K562 (cell line): ENCODE measurements at regions not wholly inside any gene's neighbourhood (a gene's known extent, or its start where the extent isn't known, plus 50 kb on each side); places are given as distances from the start of the nearest gene placed in this dataset.

Source experiments
- ARID3A ChIP-seq: IDR thresholded peaks from 2 replicates; pipeline ENCODE4 v1.6.1; 2012; ENCODE audit warnings: low read depth, low read length, improper control_type of control experiment, borderline replicate concordance
- ARNT ChIP-seq, 2 experiments: fragments of 450-650 bp; IDR thresholded peaks; 2 replicates each; pipeline ENCODE4 v1.6.1; 2016; ENCODE audit warnings: mild to moderate bottlenecking in 1 of 2
- CAMTA2 ChIP-seq: fragments of 250-450 bp; sonication (Bioruptor Pico); conservative IDR thresholded peaks from 2 replicates; pipeline ENCODE4 v1.5.1; 2022
- CTCF ChIP-seq, 3 experiments: IDR thresholded peaks in 2 of 3; conservative IDR thresholded peaks in 1 of 3; 2 replicates each; pipeline ENCODE4 v1.5.1; 2011 to 2012; ENCODE audit warnings: low read length in 3 of 3, mild to moderate bottlenecking in 3 of 3, control low read depth in 2 of 3, improper control_type of control experiment in 1 of 3, inconsistent platforms in 1 of 3, low read depth in 1 of 3, mixed read lengths in 1 of 3, moderate library complexity in 1 of 3; ENCODE audit not compliant: insufficient read depth in 2 of 3
- EGR1 ChIP-seq: fragments of 450-650 bp; conservative IDR thresholded peaks from 2 replicates; pipeline ENCODE4 v1.6.1; 2017; ENCODE audit warnings: mild to moderate bottlenecking
- EZH2 ChIP-seq: IDR thresholded peaks from 2 replicates; pipeline ENCODE4 v1.6.1; 2012; ENCODE audit warnings: low read depth, mild to moderate bottlenecking, inconsistent platforms, low read length, borderline replicate concordance
- MNT ChIP-seq, 2 experiments: fragments of 450-650 bp; conservative IDR thresholded peaks; 2 replicates each; pipeline ENCODE4 v1.6.1; 2017; ENCODE audit warnings: mild to moderate bottlenecking in 2 of 2, moderate library complexity in 2 of 2
- NELFE ChIP-seq: IDR thresholded peaks from 2 replicates; pipeline ENCODE4 v1.6.1; 2011; ENCODE audit warnings: mild to moderate bottlenecking; ENCODE audit not compliant: insufficient read depth, insufficient read length
- SRF ChIP-seq, 2 experiments: fragments of 250-450, 450-650 bp in 1 of 2; sonication (Bioruptor Pico) in 1 of 2; sonication (generic) in 1 of 2; formaldehyde crosslinking; IDR thresholded peaks; 2 replicates each; pipeline versions ENCODE4 v1.5.0 to v1.5.1; 2020 to 2022; ENCODE audit warnings: mild to moderate bottlenecking in 1 of 2, missing genetic modification reagents in 1 of 2
- TARDBP ChIP-seq: fragments of 450-650 bp; IDR thresholded peaks from 2 replicates; pipeline ENCODE4 v1.6.1; 2016
- TGIF2 ChIP-seq: sonication (generic); formaldehyde crosslinking; IDR thresholded peaks from 2 replicates; pipeline ENCODE4 v1.8.1; 2022; ENCODE audit warnings: mild to moderate bottlenecking, missing genetic modification reagents, moderate library complexity
- U2AF1 ChIP-seq: fragments of 200-400 bp; formaldehyde crosslinking; optimal IDR thresholded peaks from 2 replicates; pipeline ENCODE3; 2017; ENCODE audit warnings: mild to moderate bottlenecking, low read depth, low read length, moderate library complexity
- USF1 ChIP-seq: sonication (generic); formaldehyde crosslinking; IDR thresholded peaks from 2 replicates; pipeline ENCODE4 v1.9.0; 2022; ENCODE audit warnings: mild to moderate bottlenecking, missing genetic modification reagents
- ZNF224 ChIP-seq: sonication (generic); formaldehyde crosslinking; IDR thresholded peaks from 2 replicates; pipeline ENCODE4 v1.8.0; 2022; ENCODE audit warnings: mild to moderate bottlenecking, missing genetic modification reagents

- TF ChIP-seq ARID3A (no peak), TARDBP (no peak), EZH2 (no peak), CTCF (IDR thresholded peaks at IDR 0.05 in 2 of 3, conservative IDR thresholded peaks at IDR 0.05 in 1 of 3; ENCODE audit: insufficient read depth in 2 of 3, low read depth in 1 of 3, low read length in 3 of 3) (no peak), CAMTA2 (CRISPR knock-in tag) (no peak), USF1 (CRISPR knock-in tag) (no peak), TGIF2 (no peak), U2AF1 (no peak), SRF (CRISPR knock-in tag; IDR thresholded peaks at IDR 0.05) (no peak), MNT (conservative IDR thresholded peaks at IDR 0.05) (no peak), NELFE (no peak), ARNT (IDR thresholded peaks at IDR 0.05) (no peak), ZNF224 (CRISPR knock-in tag) (no peak), EGR1 (no peak)
These were observed 526.6 kb upstream of the PKDCC start for GRCh38 chr2:41521211-41521610.
